Naive thymus-derived CD4-positive, alpha-beta T cell (primary cell): ENCODE measurements at regions not wholly inside any gene's neighbourhood (a gene's known extent, or its start where the extent isn't known, plus 50 kb on each side); places are given as distances from the start of the nearest gene placed in this dataset.

Experiments
- ATAC-seq: fragments of 150-1000 bp; cut with Tn5 transposase; 2 replicates; pipeline ENCODE4 v1.10.0; 2021; ENCODE audit warnings: mild to moderate bottlenecking, moderate library complexity
- CTCF ChIA-PET: fragments of 350-600 bp; sonication (Branson Sonifier 250); formaldehyde crosslinking; loops from one replicate; lab custom pipeline; 2021; ENCODE audit warnings: antibody characterized with exemption; lab: Charles Lee
- POLR2A ChIA-PET: fragments of 350-600 bp; sonication (Branson Sonifier 250); formaldehyde crosslinking; loops from one replicate; lab custom pipeline; 2021; ENCODE audit warnings: antibody characterized with exemption, inconsistent platforms; lab: Charles Lee
- DNase-seq, 9 donors: peaks; one replicate each; pipeline versions ENCODE4 v3.0.0 to v3.0.0-alpha.2; 2020 to 2022; ENCODE audit warnings: mixed read lengths in 1 of 9
- H3K27ac ChIP-seq: one replicate; pipeline ENCODE4 v1.7.0; 2013; ENCODE audit warnings: mild to moderate bottlenecking, low read depth, low read length, moderate library complexity
- H3K27me3 ChIP-seq, 2 donors: one replicate each; pipeline ENCODE4 v1.7.0; 2013; ENCODE audit warnings: low read length in 2 of 2, mild to moderate bottlenecking in 2 of 2, moderate library complexity in 2 of 2; ENCODE audit not compliant: control insufficient read depth in 2 of 2, insufficient read depth in 2 of 2
- H3K36me3 ChIP-seq, 3 experiments: 1 replicate in 2 of 3; 2 replicates in 1 of 3; pipeline ENCODE4 v1.7.0; 2013; ENCODE audit warnings: low read length in 3 of 3, mild to moderate bottlenecking in 3 of 3, moderate library complexity in 1 of 3; ENCODE audit not compliant: insufficient read depth in 3 of 3, control insufficient read depth in 2 of 3
- H3K4me1 ChIP-seq, 2 donors: one replicate each; pipeline ENCODE4 v1.7.0; 2013; ENCODE audit warnings: low read length in 2 of 2, mild to moderate bottlenecking in 2 of 2, moderate library complexity in 1 of 2; ENCODE audit not compliant: control insufficient read depth in 2 of 2, insufficient read depth in 2 of 2
- H3K4me3 ChIP-seq: 2 replicates; pipeline ENCODE4 v1.7.0; 2013; ENCODE audit warnings: mild to moderate bottlenecking, low read length
- H3K9me3 ChIP-seq, 3 experiments: 1 replicate in 2 of 3; 2 replicates in 1 of 3; pipeline ENCODE4 v1.7.0; 2013; ENCODE audit warnings: low read length in 3 of 3; ENCODE audit not compliant: control insufficient read depth in 2 of 3
- H3K27ac Mint-ChIP-seq, 9 donors: one replicate each; pipeline ENCODE4 v1.8.0; 2020 to 2022; ENCODE audit warnings: mixed read lengths in 9 of 9, mild to moderate bottlenecking in 8 of 9, moderate library complexity in 5 of 9, inconsistent platforms in 2 of 9
- H3K27me3 Mint-ChIP-seq, 5 donors: one replicate each; pipeline ENCODE4 v1.8.0; 2021 to 2022; ENCODE audit warnings: mixed read lengths in 5 of 5, mild to moderate bottlenecking in 1 of 5
- H3K36me3 Mint-ChIP-seq, 5 donors: one replicate each; pipeline ENCODE4 v1.8.0; 2020 to 2022; ENCODE audit warnings: mixed read lengths in 5 of 5, mild to moderate bottlenecking in 3 of 5, inconsistent platforms in 1 of 5
- H3K4me1 Mint-ChIP-seq, 7 donors: one replicate each; pipeline ENCODE4 v1.8.0; 2020 to 2022; ENCODE audit warnings: mixed read lengths in 7 of 7, mild to moderate bottlenecking in 3 of 7, inconsistent platforms in 1 of 7
- H3K4me3 Mint-ChIP-seq, 10 donors: one replicate each; pipeline ENCODE4 v1.8.0; 2020 to 2022; ENCODE audit warnings: mild to moderate bottlenecking in 10 of 10, mixed read lengths in 10 of 10, moderate library complexity in 6 of 10, inconsistent platforms in 2 of 10
- H3K9me3 Mint-ChIP-seq, 11 donors: one replicate each; pipeline ENCODE4 v1.8.0; 2020 to 2022; ENCODE audit warnings: mixed read lengths in 11 of 11, mild to moderate bottlenecking in 4 of 11, inconsistent platforms in 1 of 11, moderate library complexity in 1 of 11
- intact Hi-C, 2 donors: fragments of 100-400 bp; cut with micrococcal nuclease; formaldehyde crosslinking; loops; one replicate each; pipeline ENCODE4 v1.15.1; 2023

- Histone ChIP-seq H3K27me3 (no peaks in the 10 kb centered on the region), H3K27ac (no peak overlapping the region), H3K36me3 (no peaks in the 10 kb centered on the region), H3K4me1 (no peaks in the 10 kb centered on the region), H3K4me3 (no peak overlapping the region), H3K9me3 (no peaks in the 10 kb centered on the region)
- H3K4me3 Mint-ChIP-seq, result no peak overlapping the region
- no peak for ATAC-seq
- CTCF ChIA-PET, result no interaction called here
- POLR2A ChIA-PET, result no interaction called here
- no peak for DNase-seq
- peaks cover 0 to 5% (median 0%) of the 10 kb centered on the region in 11 donors for H3K9me3 Mint-ChIP-seq
- intact Hi-C loops, result no loop called here
- peaks cover 12 to 40% (median 21%) of the 10 kb centered on the region in 5 donors for H3K27me3 Mint-ChIP-seq
- no peaks in the 10 kb centered on the region for H3K36me3 Mint-ChIP-seq
- no peak overlapping the region for H3K27ac Mint-ChIP-seq
- H3K4me1 Mint-ChIP-seq, result no peaks in the 10 kb centered on the region
These were observed 313.3 kb downstream of the BMP7 start for GRCh38 chr20:56953048-56953586.

GRCh38 chr20:56954797-56955196, 311.6 kb downstream of the BMP7 start:
- Mint-ChIP-seq H3K4me1 (no peaks in the 10 kb centered on the region), H3K27ac (no peak overlapping the region), H3K9me3 (peaks cover 0 to 5% (median 0%) of the 10 kb centered on the region in 11 donors), H3K4me3 (no peak overlapping the region), H3K27me3 (peaks cover 20 to 52% (median 28%) of the 10 kb centered on the region in 5 donors), H3K36me3 (no peaks in the 10 kb centered on the region)
- Histone ChIP-seq H3K27me3 (no peaks in the 10 kb centered on the region), H3K27ac (no peak overlapping the region), H3K4me3 (no peak overlapping the region), H3K9me3 (no peaks in the 10 kb centered on the region), H3K4me1 (no peaks in the 10 kb centered on the region), H3K36me3 (no peaks in the 10 kb centered on the region)
- no peak for DNase-seq
- intact Hi-C loops, result no loop called here
- CTCF ChIA-PET, result interaction anchor here (0.6 kb wide), 1 partner anchor 178 kb away, joined by 4 read pairs; no protein-coding TSS in a partner anchor
- POLR2A ChIA-PET, result no interaction called here
- ATAC-seq, result no peak

GRCh38 chr20:56955680-56956079, 310.8 kb downstream of the BMP7 start:
- H3K9me3 Mint-ChIP-seq, result peaks cover 0 to 4% (median 0%) of the 10 kb centered on the region in 11 donors
- no peak for ATAC-seq
- no peaks in the 10 kb centered on the region for H3K27me3 ChIP-seq
- no peak for DNase-seq
- no peak overlapping the region for H3K27ac Mint-ChIP-seq
- H3K4me1 ChIP-seq, result no peaks in the 10 kb centered on the region
- H3K27me3 Mint-ChIP-seq, result peaks cover 21 to 52% (median 29%) of the 10 kb centered on the region in 5 donors
- no peak overlapping the region for H3K4me3 Mint-ChIP-seq
- intact Hi-C loops, result no loop called here
- no peaks in the 10 kb centered on the region for H3K9me3 ChIP-seq
- CTCF ChIA-PET, result no interaction called here
- H3K36me3 ChIP-seq, result no peaks in the 10 kb centered on the region
- no peak overlapping the region for H3K27ac ChIP-seq
- POLR2A ChIA-PET, result no interaction called here
- no peaks in the 10 kb centered on the region for H3K36me3 Mint-ChIP-seq
- no peak overlapping the region for H3K4me3 ChIP-seq
- no peaks in the 10 kb centered on the region for H3K4me1 Mint-ChIP-seq

GRCh38 chr20:56956534-56956933, 309.9 kb downstream of the BMP7 start:
- Histone ChIP-seq H3K4me1 (no peaks in the 10 kb centered on the region), H3K36me3 (no peaks in the 10 kb centered on the region), H3K4me3 (no peak overlapping the region), H3K27ac (no peak overlapping the region), H3K9me3 (no peaks in the 10 kb centered on the region), H3K27me3 (no peaks in the 10 kb centered on the region)
- no peak overlapping the region for H3K4me3 Mint-ChIP-seq
- peaks cover 0 to 4% (median 0%) of the 10 kb centered on the region in 11 donors for H3K9me3 Mint-ChIP-seq
- ATAC-seq, result no peak
- POLR2A ChIA-PET, result no interaction called here
- CTCF ChIA-PET, result no interaction called here
- no peaks in the 10 kb centered on the region for H3K36me3 Mint-ChIP-seq
- intact Hi-C loops, result no loop called here
- no peak for DNase-seq
- H3K27ac Mint-ChIP-seq, result no peak overlapping the region
- H3K27me3 Mint-ChIP-seq, result peaks cover 19 to 53% (median 29%) of the 10 kb centered on the region in 5 donors
- no peaks in the 10 kb centered on the region for H3K4me1 Mint-ChIP-seq

GRCh38 chr20:56957737-56958553, 308.5 kb downstream of the BMP7 start:
- no peaks in the 10 kb centered on the region for H3K27me3 ChIP-seq
- H3K9me3 Mint-ChIP-seq, result peaks cover 0 to 4% (median 0%) of the 10 kb centered on the region in 11 donors
- no peaks in the 10 kb centered on the region for H3K4me1 ChIP-seq
- H3K36me3 Mint-ChIP-seq, result no peaks in the 10 kb centered on the region
- ChIA-PET CTCF (no interaction called here), POLR2A (no interaction called here)
- no peak for DNase-seq
- no peak overlapping the region for H3K27ac ChIP-seq
- H3K4me3 ChIP-seq, result no peak overlapping the region
- intact Hi-C loops, result no loop called here
- no peaks in the 10 kb centered on the region for H3K36me3 ChIP-seq
- peaks cover 19 to 59% (median 29%) of the 10 kb centered on the region in 5 donors for H3K27me3 Mint-ChIP-seq
- no peaks in the 10 kb centered on the region for H3K9me3 ChIP-seq
- no peak overlapping the region for H3K4me3 Mint-ChIP-seq
- H3K4me1 Mint-ChIP-seq, result no peaks in the 10 kb centered on the region
- no peak for ATAC-seq
- H3K27ac Mint-ChIP-seq, result no peak overlapping the region

GRCh38 chr20:56964901-56965300, 301.5 kb downstream of the BMP7 start:
- Mint-ChIP-seq H3K4me1 (no peaks in the 10 kb centered on the region), H3K9me3 (peaks cover 0 to 13% (median 2%) of the 10 kb centered on the region in 11 donors), H3K4me3 (no peak overlapping the region), H3K27me3 (peaks cover 0 to 36% (median 6%) of the 10 kb centered on the region in 5 donors), H3K36me3 (no peaks in the 10 kb centered on the region), H3K27ac (no peak overlapping the region)
- ChIA-PET CTCF (no interaction called here), POLR2A (no interaction called here)
- no peaks in the 10 kb centered on the region for H3K36me3 ChIP-seq
- no peak for ATAC-seq
- no peaks in the 10 kb centered on the region for H3K27me3 ChIP-seq
- H3K4me3 ChIP-seq, result no peak overlapping the region
- no peaks in the 10 kb centered on the region for H3K4me1 ChIP-seq
- DNase-seq, result no peak
- intact Hi-C loops, result no loop called here
- no peaks in the 10 kb centered on the region for H3K9me3 ChIP-seq
- H3K27ac ChIP-seq, result no peak overlapping the region

- H3K27me3 ChIP-seq, result no peaks in the 10 kb centered on the region
- ATAC-seq (no peak), DNase-seq (no peak)
- no peaks in the 10 kb centered on the region for H3K4me1 ChIP-seq
- Mint-ChIP-seq H3K9me3 (peaks cover 0 to 13% (median 0%) of the 10 kb centered on the region in 11 donors), H3K36me3 (no peaks in the 10 kb centered on the region), H3K27me3 (peaks cover 2 to 45% (median 13%) of the 10 kb centered on the region in 5 donors), H3K4me3 (no peak overlapping the region), H3K27ac (no peak overlapping the region), H3K4me1 (no peaks in the 10 kb centered on the region)
- intact Hi-C loops, result no loop called here
- POLR2A ChIA-PET, result no interaction called here
- no peak overlapping the region for H3K27ac ChIP-seq
- CTCF ChIA-PET, result no interaction called here
- H3K9me3 ChIP-seq, result no peaks in the 10 kb centered on the region
- no peaks in the 10 kb centered on the region for H3K36me3 ChIP-seq
- H3K4me3 ChIP-seq, result no peak overlapping the region
These were observed 298.5 kb downstream of the BMP7 start for GRCh38 chr20:56967916-56968315.
